SU-DHL-6 (cell line): ENCODE measurements at regions not wholly inside any gene's neighbourhood (a gene's known extent, or its start where the extent isn't known, plus 50 kb on each side); places are given as distances from the start of the nearest gene placed in this dataset.

ENCODE experiments used
- H2AFZ ChIP-seq: fragments of 200-600 bp; sonication (generic); 2 replicates; pipeline ENCODE4 v1.6.1; 2014; ENCODE audit warnings: low read depth, mild to moderate bottlenecking, moderate library complexity, mixed read lengths, antibody characterized with exemption, low read length; ENCODE audit not compliant: severe bottlenecking
- H3F3A ChIP-seq: fragments of 200-600 bp; shearing (Covaris generic); 2 replicates; pipeline ENCODE4 v1.6.0; 2016; ENCODE audit warnings: antibody characterized with exemption, mild to moderate bottlenecking; ENCODE audit not compliant: insufficient read depth
- H3K27ac ChIP-seq: fragments of 200-600 bp; sonication (generic); 2 replicates; pipeline ENCODE4 v1.5.1; 2016; ENCODE audit warnings: low read depth, mild to moderate bottlenecking, low read length, moderate library complexity, mixed read lengths
- H3K27me3 ChIP-seq: fragments of 200-600 bp; sonication (generic), shearing (Covaris generic); 2 replicates; pipeline ENCODE4 v1.6.0; 2014; ENCODE audit warnings: mild to moderate bottlenecking, low read length
- H3K36me3 ChIP-seq: fragments of 200-600 bp; sonication (generic); 2 replicates; pipeline ENCODE4 v1.6.1; 2014; ENCODE audit warnings: mild to moderate bottlenecking, low read length, mixed read lengths
- H3K4me2 ChIP-seq: fragments of 300-600, 200-600 bp; shearing (Covaris generic), sonication (generic); 2 replicates; pipeline ENCODE4 v1.6.0; 2014; ENCODE audit warnings: low read length, low read depth, mild to moderate bottlenecking; ENCODE audit not compliant: poor library complexity, severe bottlenecking
- H3K4me3 ChIP-seq: fragments of 200-600 bp; sonication (generic); 2 replicates; pipeline ENCODE4 v1.5.1; 2014; ENCODE audit warnings: antibody characterized with exemption, low read length, mild to moderate bottlenecking, mixed read lengths; ENCODE audit not compliant: insufficient read depth, poor library complexity, severe bottlenecking
- H3K79me2 ChIP-seq: fragments of 200-600 bp; sonication (generic); 2 replicates; pipeline ENCODE4 v1.6.1; 2014; ENCODE audit warnings: mild to moderate bottlenecking, low read length, moderate library complexity; ENCODE audit not compliant: insufficient read depth
- H3K9ac ChIP-seq: fragments of 200-600 bp; sonication (generic); 2 replicates; pipeline ENCODE4 v1.7.0; 2014; ENCODE audit warnings: mild to moderate bottlenecking, low read length
- H3K9me2 ChIP-seq: fragments of 200-600 bp; sonication (generic); replicated peaks from 2 replicates; pipeline ENCODE4 v1.6.1; 2014; ENCODE audit warnings: low read length; ENCODE audit not compliant: insufficient read depth
- H3K9me3 ChIP-seq: fragments of 200-600 bp; sonication (generic); 2 replicates; pipeline ENCODE4 v1.6.1; 2014; ENCODE audit warnings: low read length, mixed read lengths; ENCODE audit not compliant: insufficient read depth
- H4K20me1 ChIP-seq: fragments of 200-600 bp; sonication (generic); 2 replicates; pipeline ENCODE4 v1.6.1; 2014; ENCODE audit warnings: low read depth, mild to moderate bottlenecking, antibody characterized with exemption, low read length, moderate library complexity, mixed read lengths
- CTCF ChIP-seq: fragments of 200-600 bp; sonication (generic); IDR thresholded peaks from one replicate; pipeline ENCODE4 v1.5.1; 2017; ENCODE audit warnings: antibody characterized with exemption, mild to moderate bottlenecking, low read length, moderate library complexity; ENCODE audit not compliant: insufficient read depth, poor library complexity, severe bottlenecking
- EZH2phosphoT487 ChIP-seq: fragments of 200-600 bp; sonication (generic), shearing (Covaris generic); conservative IDR thresholded peaks from 2 replicates; pipeline ENCODE4 v1.6.1; 2018; ENCODE audit warnings: mild to moderate bottlenecking, antibody characterized with exemption, low read length, moderate library complexity, mixed read lengths

GRCh38 chr6:138680085-138680484 is 93.5 kb upstream of the CCDC28A start:
- Histone ChIP-seq H3F3A (no peaks in the 10 kb centered on the region), H2AFZ (no peak overlapping the region), H3K4me2 (no peak overlapping the region), H3K27ac (no peak overlapping the region), H3K36me3 (no peaks in the 10 kb centered on the region), H3K4me3 (no peak overlapping the region), H3K9me3 (no peaks in the 10 kb centered on the region), H3K9me2 (no peaks in the 10 kb centered on the region), H3K79me2 (no peaks in the 10 kb centered on the region), H3K27me3 (no peaks in the 10 kb centered on the region), H3K9ac (no peak overlapping the region), H4K20me1 (no peaks in the 10 kb centered on the region)
- TF ChIP-seq EZH2phosphoT487 (no peak), CTCF (no peak)

GRCh38 chr6:138681627-138682026 is 91.9 kb upstream of the CCDC28A start:
- Histone ChIP-seq H3F3A (no peaks in the 10 kb centered on the region), H3K27me3 (no peaks in the 10 kb centered on the region), H3K4me3 (no peak overlapping the region), H3K9ac (no peak overlapping the region), H3K4me2 (no peak overlapping the region), H3K27ac (no peak overlapping the region), H3K9me2 (no peaks in the 10 kb centered on the region), H3K36me3 (no peaks in the 10 kb centered on the region), H3K9me3 (no peaks in the 10 kb centered on the region), H4K20me1 (no peaks in the 10 kb centered on the region), H3K79me2 (no peaks in the 10 kb centered on the region), H2AFZ (no peak overlapping the region)
- no peak for TF ChIP-seq EZH2phosphoT487
- TF ChIP-seq CTCF = no peak

GRCh38 chr6:138682704-138683527 is 90.7 kb upstream of the CCDC28A start:
- no peaks in the 10 kb centered on the region for H3K27me3 ChIP-seq
- no peak overlapping the region for H2AFZ ChIP-seq
- no peaks in the 10 kb centered on the region for H3K9me3 ChIP-seq
- no peaks in the 10 kb centered on the region for H3K9me2 ChIP-seq
- H3K36me3 ChIP-seq = no peaks in the 10 kb centered on the region
- H3K27ac ChIP-seq = no peak overlapping the region
- no peak overlapping the region for H3K4me3 ChIP-seq
- H3F3A ChIP-seq = no peaks in the 10 kb centered on the region
- TF ChIP-seq CTCF (no peak), EZH2phosphoT487 (no peak)
- H3K9ac ChIP-seq = no peak overlapping the region
- H3K79me2 ChIP-seq = no peaks in the 10 kb centered on the region
- no peak overlapping the region for H3K4me2 ChIP-seq
- no peaks in the 10 kb centered on the region for H4K20me1 ChIP-seq
